Glomerular endothelial cell (primary cell): ENCODE measurements at regions not wholly inside any gene's neighbourhood (a gene's known extent, or its start where the extent isn't known, plus 50 kb on each side); places are given as distances from the start of the nearest gene placed in this dataset.

Source experiments
- DNase-seq: peaks from one replicate; pipeline ENCODE4 v3.0.0-alpha.2; 2011; ENCODE audit warnings: low read depth, low spot score; ENCODE audit errors: extremely low read depth

DNA sequence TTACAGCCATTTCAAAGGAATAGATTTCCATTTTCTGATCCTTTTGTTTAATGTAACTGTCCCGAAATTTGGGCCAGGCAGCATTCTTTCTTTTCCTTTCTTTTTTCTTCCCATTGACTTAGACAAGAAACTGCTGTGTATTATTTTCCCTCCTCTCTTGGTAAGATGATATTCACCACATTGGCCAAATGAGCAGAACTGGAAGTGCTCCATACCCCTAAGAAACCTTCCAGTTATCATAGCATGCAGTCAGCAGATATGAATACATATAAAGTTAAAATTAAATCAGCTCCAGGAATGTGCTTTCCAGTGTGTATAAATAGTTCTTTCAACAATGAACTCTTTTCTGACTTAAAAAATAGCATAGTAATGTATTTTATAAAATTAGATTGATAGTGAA is 168.5 kb upstream of the GAS1 start:
- DNase-seq, result no peak

DNA sequence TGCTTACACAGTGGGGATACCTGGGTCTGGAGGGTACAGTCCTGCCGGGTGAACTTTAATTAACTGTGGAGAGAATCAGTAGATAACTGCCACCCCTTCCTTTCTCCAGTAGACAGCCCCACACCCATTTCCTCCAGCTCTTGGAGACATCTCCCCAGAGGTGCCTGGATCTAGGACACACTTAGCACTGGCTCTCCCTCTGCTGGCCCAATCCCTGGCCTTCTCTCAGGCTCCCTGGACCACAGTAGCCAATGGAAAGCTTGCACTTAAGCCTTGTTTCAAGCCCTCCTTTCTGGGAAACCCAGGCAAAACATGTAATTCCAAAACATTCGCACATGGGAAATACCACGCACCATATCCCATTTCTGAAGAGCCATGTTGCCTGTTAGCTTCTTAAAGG is 169.2 kb upstream of the GAS1 start:
- no peak for DNase-seq

DNA sequence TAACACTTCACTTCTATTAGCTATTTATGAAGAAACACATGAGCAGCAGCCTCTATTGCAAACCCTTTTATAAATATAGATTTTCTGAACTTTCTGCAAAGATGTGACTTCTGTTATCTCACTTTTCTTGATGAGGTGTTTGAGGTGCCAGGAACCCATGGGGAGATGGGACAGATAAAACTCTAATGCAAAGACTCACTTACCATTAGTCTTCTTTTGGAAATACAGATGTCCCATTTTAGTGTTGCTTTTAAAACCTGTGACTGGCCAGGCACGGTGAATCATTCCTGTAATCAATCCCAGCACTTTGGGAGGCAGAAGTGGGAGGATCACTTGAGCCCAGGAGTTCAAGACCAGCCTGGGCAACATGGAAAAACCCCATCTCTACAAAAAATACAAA is 171.3 kb upstream of the GAS1 start:
- DNase-seq, result no peak

DNA sequence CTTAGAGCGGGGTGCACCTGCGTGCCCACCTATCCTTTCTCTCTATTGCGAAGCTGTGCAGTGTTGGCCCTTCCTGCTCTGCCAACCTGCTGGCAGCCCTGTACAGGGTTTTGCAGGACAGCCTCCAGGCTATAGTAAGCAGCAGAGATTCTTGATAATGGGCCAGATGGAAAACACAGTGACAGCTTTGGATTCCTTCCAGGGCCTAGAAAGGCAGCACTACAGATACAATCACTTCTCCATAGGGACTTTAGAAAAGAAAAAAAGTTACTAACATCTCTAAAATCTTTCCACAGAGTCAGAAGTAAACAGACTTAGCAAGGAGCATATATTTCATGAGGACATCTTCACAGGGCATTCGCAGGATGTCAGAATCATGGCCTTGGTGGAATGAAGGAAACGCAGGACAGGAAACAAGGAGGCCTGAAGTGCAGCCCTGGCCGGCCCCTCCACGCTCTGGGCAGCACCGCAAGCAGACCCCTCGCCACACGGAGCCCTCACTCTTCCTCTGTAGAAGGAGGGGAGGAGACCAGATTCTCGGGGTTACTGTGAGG is 172.1 kb upstream of the GAS1 start:
- DNase-seq, result no peak

DNA sequence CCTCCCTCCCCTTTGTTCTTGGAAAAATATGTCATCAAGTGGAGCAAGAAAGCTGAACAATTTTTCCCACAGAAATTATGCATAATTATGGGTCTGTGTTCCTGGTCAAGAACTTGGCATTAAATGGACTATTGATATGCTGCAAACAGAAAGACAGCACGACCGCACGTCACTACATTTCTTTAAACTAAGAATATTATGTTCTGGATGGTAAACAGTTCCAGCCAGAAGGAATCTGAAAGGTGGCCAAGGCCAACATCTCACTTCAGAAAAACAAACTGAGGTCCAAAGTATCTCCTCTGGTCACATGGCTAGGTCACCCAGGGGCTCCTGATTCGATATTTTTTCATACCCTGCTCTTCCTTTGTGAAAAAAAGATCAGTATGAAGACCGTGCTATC is 173.3 kb upstream of the GAS1 start:
- DNase-seq, result no peak

DNA sequence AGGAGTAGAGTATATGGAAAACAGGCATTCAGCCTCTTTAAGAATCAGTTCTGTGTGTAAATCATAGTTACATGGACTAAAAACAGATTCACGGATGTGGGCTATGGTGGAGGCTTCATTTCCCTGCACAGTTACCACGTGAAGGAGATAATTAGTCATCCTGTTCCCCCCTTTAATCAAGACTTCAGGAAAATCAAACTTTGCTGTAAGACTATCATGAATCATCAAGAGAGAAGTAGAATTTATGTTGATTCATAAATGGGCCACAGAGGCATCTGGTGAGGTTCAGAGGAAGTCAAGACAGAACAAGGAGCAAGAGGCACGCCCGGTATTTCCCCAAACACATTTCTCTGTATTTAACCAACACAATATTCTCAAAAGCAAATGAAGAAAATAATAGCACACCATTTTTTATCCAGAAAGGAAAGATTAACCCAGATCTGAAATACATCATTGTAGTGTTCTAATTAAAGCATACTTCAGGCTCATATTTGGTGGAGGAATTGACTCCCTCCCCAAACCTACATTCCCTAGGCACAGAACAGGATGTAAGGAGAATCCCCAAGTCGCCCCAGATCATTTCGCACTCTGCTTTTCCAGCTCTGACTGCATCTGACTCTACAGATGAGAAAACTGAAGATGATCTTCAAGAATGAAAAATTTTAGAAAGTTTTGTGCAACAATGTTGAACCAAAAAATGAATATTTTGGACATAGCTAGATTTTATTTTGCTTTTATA is 175.8 kb upstream of the GAS1 start:
- no peak for DNase-seq

DNA sequence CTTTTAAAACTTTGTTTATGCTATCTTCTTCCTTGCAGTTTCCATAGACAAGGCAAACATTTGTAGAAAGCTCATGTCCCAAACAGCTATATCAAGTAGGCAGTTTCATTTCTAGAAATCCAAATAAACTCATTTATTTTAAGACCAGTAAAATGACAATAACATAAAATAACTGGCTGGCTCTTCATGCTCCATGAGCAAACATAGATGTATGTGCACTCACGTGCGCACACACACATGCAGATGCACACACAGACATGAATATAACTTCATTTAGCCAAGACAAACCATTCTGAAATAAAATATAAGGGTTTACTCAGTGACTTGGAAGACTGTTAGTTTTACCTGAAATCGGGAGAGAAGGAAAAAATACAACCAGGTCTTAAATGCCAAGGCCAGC is 176.5 kb upstream of the GAS1 start:
- DNase-seq, result no peak

DNA sequence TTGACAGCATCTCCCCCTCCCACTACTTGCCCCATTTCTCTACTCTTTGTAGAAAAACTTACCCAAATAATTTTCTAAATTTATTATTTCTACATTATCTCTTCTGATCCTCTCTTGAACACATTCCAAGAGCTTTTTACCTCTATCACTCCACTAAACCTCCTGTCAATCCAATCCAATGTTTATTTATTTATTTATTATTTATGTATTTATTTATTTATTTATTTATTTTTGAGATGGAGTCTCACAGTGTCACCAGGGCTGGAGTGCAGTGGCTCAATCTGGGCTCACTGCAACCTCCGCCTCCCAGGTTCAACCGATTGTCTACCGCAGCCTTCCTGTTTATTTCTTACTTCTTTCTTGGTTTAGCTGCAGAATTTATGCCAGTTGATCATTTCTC is 178.5 kb upstream of the GAS1 start:
- no peak for DNase-seq

DNA sequence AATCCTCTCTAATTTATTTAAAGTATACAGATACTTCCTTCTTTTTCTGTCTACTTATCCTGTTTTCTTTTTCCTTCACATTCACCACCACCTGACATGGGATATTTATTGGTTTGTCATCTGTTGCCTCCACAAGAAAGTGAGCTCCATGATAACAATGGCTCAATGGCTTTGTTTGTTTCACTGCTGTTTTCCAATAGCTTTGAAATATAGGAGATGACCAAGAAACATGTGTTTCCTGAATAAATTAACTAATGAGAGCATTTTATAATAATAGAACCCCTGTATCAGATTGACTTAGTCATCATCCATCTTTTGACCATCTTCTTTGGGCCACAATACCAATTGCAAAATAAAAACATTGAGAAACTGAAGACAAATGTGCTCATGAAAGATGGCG is 180.2 kb upstream of the GAS1 start:
- no peak for DNase-seq

DNA sequence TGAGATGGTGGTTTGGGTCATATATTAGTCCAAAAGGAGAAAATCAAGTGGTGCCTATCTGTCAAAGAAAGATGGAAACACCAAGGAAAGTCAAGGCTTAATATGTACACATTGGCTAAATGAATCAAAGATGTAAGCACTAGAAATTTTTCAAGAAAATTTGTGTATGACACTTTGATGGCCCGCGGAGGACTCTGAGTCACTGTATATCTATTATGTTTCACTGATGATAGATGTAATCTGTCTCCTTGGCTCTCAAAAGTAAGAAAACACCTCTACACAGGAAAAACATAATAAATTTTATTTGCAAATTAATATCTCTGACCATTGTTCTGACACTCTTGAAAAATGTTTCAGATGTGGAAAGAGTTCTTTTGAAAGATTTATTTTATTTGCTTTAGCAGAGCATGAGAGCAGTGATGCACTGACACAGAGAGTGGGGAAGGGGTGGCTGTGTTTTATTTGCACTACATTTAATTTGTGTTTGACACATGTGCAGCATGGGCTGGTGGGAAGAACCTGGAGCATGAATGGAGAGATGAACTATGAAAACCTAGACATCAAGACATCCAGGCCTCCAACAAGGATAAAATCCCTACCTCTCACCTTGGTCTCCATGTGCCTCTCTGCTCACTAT is 180.8 kb upstream of the GAS1 start:
- no peak for DNase-seq

DNA sequence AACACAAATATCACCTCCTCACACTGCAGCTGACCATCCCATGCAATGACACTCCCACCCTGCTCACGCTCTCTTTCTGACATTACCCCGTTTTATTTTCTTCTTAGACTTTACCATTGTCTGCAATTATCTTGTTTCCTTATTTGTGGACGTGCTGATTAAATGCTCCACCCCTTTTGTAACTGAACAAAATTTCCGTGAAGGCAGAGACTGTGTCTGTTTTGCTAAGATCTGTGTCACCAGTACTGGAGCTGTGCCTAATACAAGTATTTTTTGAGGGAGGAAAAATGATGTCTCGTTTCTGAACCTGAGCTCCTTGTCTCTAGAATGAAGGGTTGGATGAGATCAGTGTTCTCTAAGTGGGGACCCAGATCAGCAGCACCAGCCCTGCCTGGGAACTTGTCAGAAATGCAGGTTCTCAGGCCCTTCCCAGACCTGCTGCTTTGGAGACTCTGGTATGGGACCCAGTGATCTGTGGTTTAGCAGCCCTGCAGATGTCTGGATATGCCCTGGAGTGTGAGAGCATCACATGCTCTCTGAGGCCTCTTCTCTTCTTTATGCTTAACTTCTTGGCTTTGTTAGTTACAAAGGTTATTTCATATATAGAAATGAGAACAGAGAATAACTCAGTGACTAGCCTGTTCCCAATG is 181.7 kb upstream of the GAS1 start:
- DNase-seq, result no peak

DNA sequence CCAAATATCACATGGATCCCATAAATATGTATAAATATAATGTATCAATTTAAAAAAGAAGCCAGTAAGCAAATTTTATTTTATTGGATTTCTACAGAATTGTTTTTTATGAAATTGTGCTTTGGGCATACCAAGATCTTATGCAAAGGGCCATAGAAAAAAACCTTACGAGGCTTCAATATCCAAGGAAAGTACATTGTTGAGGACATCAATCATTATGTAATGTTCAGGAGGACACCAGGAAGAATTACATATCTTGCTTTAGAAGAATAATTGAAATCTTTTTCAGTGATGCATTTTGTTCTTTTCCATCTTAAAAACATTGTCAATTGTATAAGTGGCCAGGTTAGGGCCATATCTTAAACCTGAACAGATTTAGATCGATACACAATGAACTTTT is 187.8 kb upstream of the GAS1 start:
- no peak for DNase-seq

DNA sequence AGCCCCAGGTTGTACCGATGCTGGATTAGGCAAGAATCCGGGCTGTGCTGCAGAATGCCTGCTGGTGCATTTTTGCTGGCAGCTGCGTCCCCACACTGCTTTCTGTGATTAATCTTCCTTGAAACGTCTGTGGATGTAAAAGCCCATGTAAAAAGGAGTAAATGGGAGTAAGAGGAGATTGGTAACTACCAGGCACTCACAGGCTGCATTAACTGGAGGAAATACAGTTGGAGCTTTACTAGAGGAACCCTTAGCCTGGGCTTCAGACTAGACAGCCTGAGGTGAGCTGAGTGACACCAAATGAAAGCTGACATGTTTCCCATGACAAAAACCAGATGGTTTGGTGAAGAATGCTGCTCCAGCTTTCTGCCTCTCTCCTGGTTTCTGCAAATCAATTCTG is 190.4 kb upstream of the GAS1 start:
- no peak for DNase-seq

DNA sequence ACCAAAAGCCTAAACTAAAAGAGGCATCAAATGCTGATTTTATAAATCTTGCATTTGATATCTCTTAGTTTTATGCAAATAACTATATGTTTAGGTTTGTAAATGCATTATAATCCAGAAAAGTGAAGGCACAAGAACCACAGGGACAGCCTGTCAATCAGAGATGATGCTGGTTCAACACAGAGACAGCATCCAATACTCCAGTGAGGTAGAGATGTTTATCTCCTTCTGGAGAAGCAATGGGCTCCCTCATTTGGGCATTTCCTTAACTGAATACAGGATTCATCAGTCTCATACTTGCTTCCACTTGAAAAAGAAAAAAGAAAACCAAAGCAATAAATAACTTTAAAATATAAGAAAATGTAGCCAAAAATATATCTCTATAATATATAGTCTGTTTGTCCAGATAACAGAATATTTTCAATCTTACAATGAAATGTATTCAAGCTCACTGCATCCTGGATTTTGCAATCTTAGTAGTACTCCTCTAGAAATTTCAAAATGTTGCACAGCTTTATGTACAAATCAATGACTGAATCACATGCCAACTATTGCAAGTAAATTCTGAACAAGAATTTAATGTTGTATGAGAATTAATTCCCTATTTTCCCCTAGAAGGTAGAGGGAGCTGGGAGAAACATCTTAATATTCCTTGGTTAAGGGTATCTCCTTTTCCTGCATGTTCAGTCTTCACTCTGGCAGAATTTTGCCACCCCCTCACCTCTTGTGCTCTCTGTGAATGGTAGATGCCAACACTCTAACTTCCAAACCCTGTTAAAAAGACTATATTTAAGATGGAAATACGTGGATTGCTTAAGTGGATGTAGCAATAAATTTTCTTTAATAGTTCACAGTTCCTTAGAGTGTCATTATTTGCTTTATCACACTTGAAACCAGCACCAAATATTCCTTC is 191.1 kb upstream of the GAS1 start:
- DNase-seq, result no peak

DNA sequence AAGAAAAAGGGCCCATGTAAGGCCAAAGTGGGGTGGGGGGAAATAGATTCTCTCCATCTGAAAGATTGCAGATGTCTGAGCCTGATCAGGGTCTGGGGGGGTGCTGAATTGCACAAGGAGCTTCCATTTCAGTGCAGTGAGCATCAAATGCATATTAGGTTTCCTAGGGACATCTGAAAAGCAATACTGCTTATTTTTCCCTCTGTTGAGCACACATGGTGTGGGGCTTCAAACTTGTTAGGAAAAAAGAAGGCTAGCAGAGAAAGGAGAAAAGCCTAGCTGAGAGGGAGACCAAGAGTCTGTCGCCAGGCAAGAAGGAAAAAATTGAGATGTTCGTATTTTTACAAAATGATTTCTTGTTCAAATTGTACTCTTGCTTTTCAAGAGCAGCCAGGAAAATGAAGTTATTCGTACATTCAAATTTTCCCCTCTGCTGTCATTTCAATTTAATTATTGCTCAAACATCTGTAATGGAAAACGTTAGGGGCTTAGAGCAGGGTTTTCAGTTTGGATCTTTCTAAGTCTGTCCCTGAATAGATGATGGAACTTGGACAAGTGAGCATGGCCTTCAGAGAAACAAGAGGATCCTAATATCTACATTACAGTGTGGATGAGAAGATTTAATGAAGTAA is 191.9 kb upstream of the GAS1 start:
- DNase-seq, result no peak

DNA sequence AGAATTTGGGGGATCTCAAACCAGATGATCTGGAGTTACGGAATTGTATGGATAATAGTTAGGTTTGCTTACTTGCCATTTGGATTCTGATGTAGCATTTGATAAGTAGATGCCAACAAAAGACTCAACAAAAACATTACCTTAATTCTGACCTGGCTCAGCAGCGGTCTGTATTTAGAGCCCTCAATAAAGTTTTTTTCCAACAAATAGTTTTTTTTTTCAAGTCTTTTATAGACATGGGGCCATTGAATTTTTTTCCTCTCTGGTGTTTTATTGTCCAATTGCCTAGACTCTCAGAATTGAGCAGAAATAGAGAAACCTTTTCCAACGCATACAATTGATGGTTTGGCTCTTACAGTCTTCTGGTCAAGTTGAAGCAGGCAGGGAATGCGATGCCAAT is 192.8 kb upstream of the GAS1 start:
- DNase-seq, result no peak

DNA sequence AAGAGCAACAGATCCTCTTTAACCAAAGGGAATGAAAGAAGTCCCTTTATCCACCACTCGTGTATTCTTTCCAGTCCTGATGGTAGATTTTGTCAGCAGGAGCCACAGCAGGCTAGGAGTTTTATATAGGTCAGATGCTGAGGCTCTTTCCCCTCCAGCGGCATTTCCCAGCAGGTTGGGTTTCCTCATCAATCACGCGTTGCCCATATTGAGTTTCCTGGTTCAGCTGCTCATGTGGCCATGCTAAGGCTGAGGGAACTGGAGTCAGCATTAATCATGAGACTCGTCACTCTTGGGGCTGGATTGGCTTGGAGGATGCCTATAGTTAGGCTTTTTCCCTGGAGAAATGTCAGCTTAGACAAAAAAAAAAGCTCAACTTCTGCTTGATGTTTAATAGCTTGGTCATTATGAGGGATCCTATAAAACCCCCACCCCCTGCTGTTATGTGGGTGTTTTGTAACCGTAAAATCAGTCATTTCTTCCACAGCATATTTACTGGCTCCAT is 193.4 kb upstream of the GAS1 start:
- DNase-seq, result no peak

DNA sequence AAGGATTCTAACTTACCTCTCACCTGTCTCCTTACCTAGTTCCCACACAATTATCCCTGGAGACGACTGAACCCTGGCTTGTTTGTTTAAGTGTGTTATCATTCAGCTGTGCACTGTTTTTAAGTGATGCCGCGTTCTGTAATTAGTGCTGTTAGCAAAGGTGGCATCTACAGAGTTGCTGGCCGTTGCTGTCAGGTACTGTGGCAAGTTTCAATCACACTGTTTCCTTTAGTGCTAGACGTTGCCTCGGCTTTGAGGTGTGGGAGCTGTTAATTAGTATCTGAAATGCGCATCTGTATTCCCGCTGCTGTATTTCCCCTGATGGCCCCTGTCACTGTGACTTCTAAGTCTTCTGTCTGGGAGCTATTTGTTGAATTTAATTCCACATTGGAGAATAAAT is 193.8 kb upstream of the GAS1 start:
- DNase-seq, result no peak

DNA sequence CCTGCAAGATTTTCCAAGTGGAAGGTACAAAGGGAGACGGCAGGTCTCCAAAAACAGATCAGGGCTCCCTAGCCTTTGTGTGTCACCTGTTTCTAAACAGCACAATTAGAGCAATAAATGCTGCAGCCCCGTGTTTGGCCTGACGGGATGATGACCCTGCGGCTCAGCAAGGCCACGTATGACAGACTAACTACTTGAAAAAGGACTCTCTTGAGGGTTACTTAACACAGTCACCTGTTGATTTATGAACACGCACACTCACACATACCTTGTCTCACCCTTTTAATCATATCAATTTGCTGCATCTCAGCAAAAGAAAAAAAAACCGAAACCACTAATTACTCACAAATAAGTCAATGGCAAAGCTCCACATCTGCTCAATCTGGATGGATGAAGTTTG is 199.6 kb upstream of the GAS1 start:
- no peak for DNase-seq

DNA sequence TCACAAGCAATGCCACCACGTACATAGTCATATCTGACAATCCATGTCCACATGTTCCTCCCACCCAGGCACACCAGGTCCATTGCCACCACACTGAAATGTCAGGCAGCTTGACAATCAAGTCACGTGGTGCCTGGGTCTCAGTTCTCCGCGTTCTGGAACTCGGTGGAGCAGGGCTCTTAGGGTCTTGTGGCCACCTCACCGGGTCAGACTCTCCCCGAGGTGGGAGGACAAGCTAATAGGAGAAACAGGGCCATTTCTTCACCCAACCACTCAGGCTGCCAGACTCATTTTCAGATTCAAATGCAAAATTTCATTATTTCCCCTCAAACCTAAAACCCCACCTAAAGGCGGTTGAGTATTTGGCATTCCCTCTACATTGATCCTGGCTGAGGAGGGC is 200.5 kb upstream of the GAS1 start:
- DNase-seq, result no peak
